LHCN-M2 (cell line): ENCODE measurements at regions not wholly inside any gene's neighbourhood (a gene's known extent, or its start where the extent isn't known, plus 50 kb on each side); places are given as distances from the start of the nearest gene placed in this dataset.

Source experiments
- DNase-seq: peaks from one replicate; pipeline ENCODE4 v3.0.0-alpha.2; 2012; ENCODE audit warnings: low read depth

DNA sequence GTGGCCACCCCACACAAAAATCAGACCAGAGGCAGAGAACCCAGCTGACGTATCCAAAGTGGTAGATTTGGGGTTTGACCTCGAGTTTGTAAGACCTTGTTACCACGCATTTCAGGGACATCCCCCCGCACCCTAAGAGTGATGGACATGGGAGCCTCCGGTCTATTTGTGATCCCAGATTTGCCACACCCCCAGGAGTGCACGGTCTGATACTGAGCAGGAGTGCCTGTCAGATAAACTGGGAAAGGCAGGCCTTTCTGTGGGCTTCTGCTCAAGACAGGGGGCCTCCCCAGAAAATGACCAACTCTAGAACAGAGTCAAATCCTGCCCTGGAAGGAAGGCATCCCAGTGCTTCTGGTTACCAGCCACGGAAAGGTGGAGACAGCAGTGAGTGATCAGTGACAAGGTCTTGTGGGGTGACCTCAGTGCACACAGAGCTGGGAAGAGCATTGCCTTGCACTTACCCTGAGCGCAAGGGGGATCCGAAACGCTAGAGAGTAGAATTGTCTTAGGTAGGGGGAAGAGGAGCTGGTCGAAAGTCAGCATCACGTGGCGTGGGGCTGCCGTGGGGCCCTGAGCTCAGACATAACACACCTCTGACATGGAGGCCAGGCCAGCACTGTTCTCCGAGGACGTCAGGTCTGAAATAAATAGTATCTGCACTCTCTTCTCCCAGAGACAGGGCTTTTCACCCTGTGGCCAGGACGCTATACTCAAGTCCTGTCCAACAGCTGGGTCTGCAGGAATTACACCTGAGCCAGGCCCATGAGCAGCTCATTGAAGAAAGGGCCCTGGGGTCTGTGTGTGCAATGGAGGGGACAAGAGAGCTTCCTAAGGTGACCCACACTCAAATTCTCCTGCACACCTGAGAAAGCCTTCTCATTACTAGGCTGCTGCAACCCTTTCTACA is 242.4 kb upstream of the SALL3 start:
- DNase-seq = no peak

DNA sequence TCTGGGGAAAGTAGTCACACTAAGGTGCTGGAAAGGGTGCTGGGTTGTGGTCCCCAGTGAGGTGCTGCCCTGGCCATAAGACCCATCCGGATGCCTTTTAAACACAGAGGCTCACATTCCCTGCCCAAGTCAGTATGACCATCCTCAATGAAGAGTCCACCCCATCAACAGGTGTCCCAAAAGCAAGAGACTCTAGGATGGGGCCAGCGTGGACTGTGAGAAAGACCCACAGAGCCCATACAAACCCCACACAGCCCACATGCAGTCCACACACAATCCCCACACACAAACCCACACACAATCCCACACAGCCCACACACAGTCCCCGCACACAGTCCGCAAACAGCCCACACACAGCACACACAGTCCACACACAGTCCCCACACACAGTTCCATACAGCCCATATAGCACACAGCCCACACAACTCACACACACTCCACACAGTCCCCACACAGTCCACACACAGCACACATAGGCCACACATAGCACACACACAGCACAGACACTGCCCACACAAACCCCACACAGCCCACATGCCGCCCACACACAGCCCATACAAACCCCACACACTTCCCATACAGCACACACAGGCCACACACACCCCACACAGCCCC is 241.4 kb upstream of the SALL3 start:
- no peak for DNase-seq

- no peak for DNase-seq
Observed at GRCh38 chr18:78739115-78739514, 240.5 kb upstream of the SALL3 start.

GRCh38 chr18:78739882-78740677 is 239.5 kb upstream of the SALL3 start:
- DNase-seq = no peak

DNA sequence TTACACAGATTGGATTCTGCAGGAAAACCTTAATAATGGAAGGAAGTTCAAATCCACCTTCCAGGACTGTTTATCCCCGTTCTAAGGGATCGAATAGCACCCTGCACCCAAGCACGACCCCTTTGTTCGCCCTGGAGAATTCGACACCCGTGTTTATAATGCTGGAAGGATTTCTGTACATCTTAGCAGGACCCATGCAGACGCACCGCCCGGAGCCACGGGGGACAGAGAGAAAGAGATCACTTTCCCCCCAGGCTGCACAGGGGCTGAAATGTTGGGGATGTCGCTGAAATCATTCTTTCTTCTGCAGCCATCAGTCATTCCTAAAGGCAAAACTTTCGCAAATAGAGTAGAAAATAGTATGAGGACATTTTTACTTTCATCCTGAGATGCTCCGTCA is 238.7 kb upstream of the SALL3 start:
- no peak for DNase-seq

DNA sequence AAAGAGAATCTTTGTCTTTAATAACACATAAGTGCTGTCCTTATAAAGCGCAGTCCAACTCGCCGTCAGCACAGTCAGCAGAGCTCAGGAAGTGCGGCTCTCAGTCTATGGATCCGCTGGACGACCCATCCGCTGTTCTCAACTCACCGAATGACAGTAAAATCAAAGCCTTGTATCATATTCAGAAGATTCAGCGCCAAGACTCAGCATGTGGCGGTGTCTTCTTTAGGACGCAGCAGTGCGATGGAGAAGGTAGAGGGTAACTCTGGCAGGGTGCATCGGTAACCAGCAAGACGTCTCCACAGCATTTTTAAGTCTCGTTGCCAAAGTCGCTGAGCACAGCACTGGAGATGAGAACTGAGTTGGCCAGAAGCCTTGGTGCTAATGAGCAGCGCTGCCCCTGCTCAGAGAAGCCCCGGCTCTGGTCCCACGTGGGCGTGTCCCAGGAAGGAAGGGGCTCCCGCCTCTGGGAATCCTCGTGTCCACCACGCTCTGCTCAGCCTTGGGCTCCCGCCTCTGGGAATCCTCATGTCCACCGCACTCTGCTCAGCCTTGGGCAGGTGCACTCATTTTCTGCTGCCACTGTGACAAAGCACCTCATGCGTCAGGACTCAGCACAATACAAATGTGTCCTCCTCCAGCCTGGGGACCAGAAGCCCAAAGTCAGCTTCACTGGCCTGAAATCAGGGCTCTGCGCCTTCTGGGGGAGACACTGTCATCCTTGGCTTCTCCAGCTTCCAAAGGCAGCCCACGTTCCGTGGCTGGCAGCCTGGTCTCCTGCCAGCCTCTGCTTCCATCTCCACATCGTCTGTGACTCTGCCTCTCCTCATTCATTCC is 238.0 kb upstream of the SALL3 start:
- no peak for DNase-seq

- DNase-seq = no peak
Observed at GRCh38 chr18:78742218-78742745, 237.3 kb upstream of the SALL3 start.

DNA sequence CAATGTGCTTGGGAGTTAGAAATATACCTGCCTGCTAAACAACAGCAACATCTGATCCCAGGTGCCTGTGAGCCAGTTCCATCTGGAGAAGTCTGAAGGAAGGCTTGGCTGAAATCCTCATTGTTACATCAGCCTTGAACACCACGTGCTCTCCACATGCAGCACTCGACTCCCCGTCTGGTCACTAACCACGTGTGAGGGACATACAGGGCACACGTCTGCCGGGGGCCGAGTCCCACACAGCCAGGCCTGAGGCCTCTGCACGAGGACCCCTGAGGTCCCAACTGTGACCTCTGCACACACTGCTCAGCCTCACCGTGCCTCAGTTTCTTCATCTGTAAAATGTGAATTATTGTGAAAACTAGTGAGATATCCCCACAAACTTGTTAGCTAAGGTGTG is 236.5 kb upstream of the SALL3 start:
- no peak for DNase-seq

GRCh38 chr18:78751664-78752063 is 228.0 kb upstream of the SALL3 start:
- DNase-seq = no peak

DNA sequence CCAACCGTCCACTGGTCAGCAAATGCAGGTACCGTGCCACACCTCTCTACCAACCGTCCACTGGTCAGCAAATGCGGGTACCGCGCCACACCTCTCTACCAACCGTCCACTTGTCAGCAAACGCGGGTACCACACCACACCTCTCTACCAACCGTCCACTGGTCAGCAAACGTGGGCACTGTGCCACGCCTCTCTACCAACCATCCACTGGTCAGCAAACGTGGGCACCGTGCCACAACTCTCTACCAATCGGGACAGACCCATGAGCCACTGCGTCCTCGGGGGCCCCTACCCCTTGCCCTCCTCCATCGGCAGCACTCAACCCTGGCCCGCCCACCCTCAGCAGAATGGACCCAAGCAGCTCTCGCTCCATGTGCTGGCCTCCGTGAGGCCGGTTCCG is 226.4 kb upstream of the SALL3 start:
- no peak for DNase-seq

- DNase-seq = no peak
Observed at GRCh38 chr18:78754311-78755043, 225.1 kb upstream of the SALL3 start.

- DNase-seq = no peak
Observed at GRCh38 chr18:78757014-78757413, 222.6 kb upstream of the SALL3 start.

GRCh38 chr18:78758496-78758895 is 221.1 kb upstream of the SALL3 start:
- no peak for DNase-seq

- no peak for DNase-seq
Observed at GRCh38 chr18:78762753-78763152, 216.9 kb upstream of the SALL3 start.

GRCh38 chr18:78764544-78764943 is 215.1 kb upstream of the SALL3 start:
- no peak for DNase-seq

DNA sequence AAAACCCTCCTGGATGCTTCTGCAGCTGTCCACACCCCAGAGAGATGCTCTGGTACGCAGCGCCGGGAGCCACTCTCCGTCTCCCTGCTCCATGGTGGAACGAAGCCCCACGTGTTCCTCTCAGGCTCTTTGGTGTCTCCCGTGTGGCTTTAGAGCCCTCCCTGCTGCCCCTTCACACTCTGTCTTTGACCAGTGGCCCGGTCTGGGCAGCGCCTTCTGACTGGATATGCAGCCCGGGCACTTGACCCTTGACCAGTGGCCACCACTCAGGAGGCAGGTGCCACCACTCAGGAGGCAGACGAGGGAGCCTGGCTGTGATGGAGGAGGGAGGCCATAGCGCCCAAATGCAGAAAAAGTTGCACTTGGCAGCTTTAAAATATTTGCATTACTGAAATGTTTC is 214.5 kb upstream of the SALL3 start:
- no peak for DNase-seq

DNA sequence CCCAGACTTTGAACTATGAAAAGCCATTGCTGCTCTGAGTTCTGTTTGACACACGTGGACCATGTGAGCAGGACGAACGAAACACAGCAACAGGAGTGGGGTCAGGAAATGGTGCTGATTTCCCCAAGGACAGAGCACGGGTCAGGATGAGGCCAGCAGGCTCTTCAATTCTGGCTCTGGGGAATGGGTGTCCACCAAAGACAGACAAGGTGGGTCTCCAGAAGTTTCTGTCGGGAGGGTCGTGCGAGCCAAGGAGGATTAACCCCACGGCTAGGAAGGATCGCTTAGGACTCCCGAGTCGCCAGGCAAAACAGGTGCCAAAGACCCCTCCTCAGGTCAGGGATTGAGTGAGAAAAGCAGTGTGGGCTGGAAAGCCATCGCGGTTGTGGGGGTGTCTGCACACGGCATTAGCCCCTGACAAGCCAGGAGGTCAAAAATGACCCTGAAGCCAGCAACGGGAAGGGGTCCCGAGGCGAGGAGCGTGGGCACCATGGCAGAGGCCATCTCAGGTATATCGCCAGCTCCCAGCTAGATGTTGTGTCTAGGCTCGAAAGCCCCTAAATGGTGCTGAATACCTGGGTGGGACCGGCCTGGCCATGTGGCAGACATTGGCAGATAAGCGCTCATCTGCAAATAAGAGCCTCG is 213.9 kb upstream of the SALL3 start:
- DNase-seq = no peak

DNA sequence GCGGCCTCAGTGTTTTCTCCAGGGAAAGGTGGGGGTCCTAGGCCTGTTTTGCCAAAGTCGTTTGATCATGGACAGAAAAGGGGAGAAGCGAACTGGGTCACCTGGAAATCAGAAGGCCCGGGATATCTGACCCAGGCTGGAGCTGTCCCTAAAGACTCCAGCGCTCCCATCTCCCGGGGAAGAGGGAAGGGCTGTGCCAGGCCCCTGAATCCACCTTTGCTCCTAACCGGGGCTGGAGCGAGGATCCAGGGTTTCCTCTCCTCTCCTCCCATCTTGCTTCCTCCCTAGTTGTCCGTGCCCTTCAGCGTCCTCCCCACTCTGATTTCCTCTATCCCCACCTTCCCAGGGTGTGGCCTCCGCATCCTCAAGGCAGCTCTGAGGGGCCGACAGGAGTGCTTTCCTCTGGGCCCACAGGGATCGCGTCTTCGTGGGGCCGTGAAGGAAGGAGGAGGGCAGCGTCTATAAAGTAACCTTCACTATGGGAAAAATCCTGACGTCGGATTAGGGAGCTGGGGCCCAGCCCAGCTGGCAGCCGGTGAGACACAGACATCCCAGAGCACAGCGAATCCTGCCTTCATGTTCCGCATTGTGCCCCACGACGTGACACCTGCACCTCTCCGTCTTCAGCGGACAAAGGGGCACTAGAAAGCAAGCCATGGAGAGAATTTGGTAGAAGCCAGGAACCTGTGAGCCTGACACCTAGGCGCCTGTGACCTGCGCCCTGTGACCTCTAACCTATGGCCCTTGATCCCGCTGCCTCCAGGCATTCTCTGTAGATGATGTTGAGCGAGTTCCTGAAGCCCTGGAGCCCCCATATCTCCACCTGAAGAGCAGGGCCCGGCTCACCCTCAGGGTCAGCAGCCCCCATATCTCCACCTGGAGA is 212.7 kb upstream of the SALL3 start:
- DNase-seq = no peak

GRCh38 chr18:78767648-78768071 is 212.0 kb upstream of the SALL3 start:
- no peak for DNase-seq
